GM12864 (cell line): ENCODE measurements at regions not wholly inside any gene's neighbourhood (a gene's known extent, or its start where the extent isn't known, plus 50 kb on each side); places are given as distances from the start of the nearest gene placed in this dataset.

Source experiments
- DNase-seq: peaks from one replicate; pipeline ENCODE4 v3.0.0-alpha.2; 2011; ENCODE audit warnings: low read depth
- H3K4me3 ChIP-seq: 2 replicates; pipeline ENCODE4 v1.5.1; 2011; ENCODE audit warnings: mild to moderate bottlenecking, low read depth, low read length, control low read depth
- CTCF ChIP-seq: IDR thresholded peaks from 2 replicates; pipeline ENCODE4 v1.5.1; 2011; ENCODE audit warnings: low read depth, mild to moderate bottlenecking, moderate library complexity, low read length, control low read depth, inconsistent platforms; ENCODE audit errors: missing control alignments

- no peak for TF ChIP-seq CTCF
- DNase-seq: no peak
- peak overlapping the region; percentile 78 for H3K4me3 ChIP-seq
Observed at GRCh38 chrY:7274369-7274913, 362.9 kb upstream of the AMELY start.

- peak; percentile 64 for DNase-seq
- TF ChIP-seq CTCF: no peak
- H3K4me3 ChIP-seq: peak overlapping the region; percentile 78
Observed at GRCh38 chrY:7273587-7274203, 362.1 kb upstream of the AMELY start.

GRCh38 chrY:7272556-7273195 lies 361.1 kb upstream of the AMELY start:
- DNase-seq: no peak
- peak overlapping the region; percentile 78 for H3K4me3 ChIP-seq
- peak; percentile 63 for TF ChIP-seq CTCF

- no peak for DNase-seq
- no peak overlapping the region for H3K4me3 ChIP-seq
- TF ChIP-seq CTCF: no peak
Observed at GRCh38 chrY:7263773-7264172, 352.2 kb upstream of the AMELY start.

- H3K4me3 ChIP-seq: no peak overlapping the region
- DNase-seq: no peak
- no peak for TF ChIP-seq CTCF
Observed at GRCh38 chrY:7262531-7262930, 351.0 kb upstream of the AMELY start.

- no peak for DNase-seq
- no peak overlapping the region for H3K4me3 ChIP-seq
- no peak for TF ChIP-seq CTCF
Observed at GRCh38 chrY:7261254-7261653, 349.7 kb upstream of the AMELY start.
